Mucosa of descending colon (tissue), 3 donors: ENCODE measurements at regions not wholly inside any gene's neighbourhood (a gene's known extent, or its start where the extent isn't known, plus 50 kb on each side); places are given as distances from the start of the nearest gene placed in this dataset.

Source experiments
- ATAC-seq: fragments of 200-7000 bp; cut with Tn5 transposase; one replicate; pipeline ENCODE4 v1.9.1; 2020; ENCODE audit warnings: mild to moderate bottlenecking, moderate library complexity
- DNase-seq, 3 donors: peaks; one replicate each; pipeline ENCODE4 v3.0.0-alpha.2; 2020
- H3K36me3 ChIP-seq: fragments of 200-600 bp; one replicate; pipeline ENCODE4 v1.8.0; 2021; ENCODE audit warnings: low read depth, mild to moderate bottlenecking
- H3K4me1 ChIP-seq: fragments of 200-600 bp; one replicate; pipeline ENCODE4 v1.8.0; 2021; ENCODE audit warnings: low read depth, mild to moderate bottlenecking
- H3K4me3 ChIP-seq: fragments of 200-600 bp; one replicate; pipeline ENCODE4 v1.8.0; 2021; ENCODE audit warnings: mild to moderate bottlenecking
- H3K9me3 ChIP-seq: fragments of 200-600 bp; one replicate; pipeline ENCODE4 v1.8.0; 2021; ENCODE audit warnings: mild to moderate bottlenecking
- intact Hi-C, 2 donors: fragments of 100-400 bp; cut with DNase I in 1 of 2; cut with micrococcal nuclease in 1 of 2; formaldehyde crosslinking; loops; one replicate each; pipeline versions ENCODE4 v1.11.0 to v1.11.1; 2022; cut with DNase I, micrococcal nuclease
- TF ChIP-seq, protein P1 (sequence below): fragments of 200-600 bp; IDR thresholded peaks from one replicate; pipeline ENCODE4 v1.8.0; 2022; ENCODE audit warnings: antibody characterized with exemption, mild to moderate bottlenecking
- donor health status: DM: no; HTN: no; CAD: no; lungs with moderate emphysema.
- donor health status: DM: no; HTN: no; CAD: no.
- donor health status: DM: no; HTN: yes; CAD: no.

DNA sequence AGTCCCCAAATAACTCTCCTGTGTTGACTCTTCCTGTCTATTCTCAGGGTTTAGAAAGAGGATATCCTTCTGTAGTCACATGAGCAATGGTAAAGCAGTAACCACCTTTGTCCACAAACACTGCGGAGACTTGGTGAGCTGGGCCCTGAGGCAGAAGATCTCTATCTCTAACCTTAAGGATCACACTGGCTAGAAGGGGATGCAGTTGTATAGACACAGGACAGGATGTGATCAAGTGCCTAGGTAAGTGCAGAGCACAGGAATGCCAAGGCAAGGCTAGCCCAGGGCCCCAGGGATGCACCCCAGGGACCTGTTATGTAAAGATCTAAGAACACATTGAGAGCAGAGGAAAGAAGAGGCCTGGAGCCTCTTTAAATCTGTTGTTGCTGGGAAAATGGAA lies 610.5 kb downstream of the IRX1 start:
- TF ChIP-seq, protein P1, sequence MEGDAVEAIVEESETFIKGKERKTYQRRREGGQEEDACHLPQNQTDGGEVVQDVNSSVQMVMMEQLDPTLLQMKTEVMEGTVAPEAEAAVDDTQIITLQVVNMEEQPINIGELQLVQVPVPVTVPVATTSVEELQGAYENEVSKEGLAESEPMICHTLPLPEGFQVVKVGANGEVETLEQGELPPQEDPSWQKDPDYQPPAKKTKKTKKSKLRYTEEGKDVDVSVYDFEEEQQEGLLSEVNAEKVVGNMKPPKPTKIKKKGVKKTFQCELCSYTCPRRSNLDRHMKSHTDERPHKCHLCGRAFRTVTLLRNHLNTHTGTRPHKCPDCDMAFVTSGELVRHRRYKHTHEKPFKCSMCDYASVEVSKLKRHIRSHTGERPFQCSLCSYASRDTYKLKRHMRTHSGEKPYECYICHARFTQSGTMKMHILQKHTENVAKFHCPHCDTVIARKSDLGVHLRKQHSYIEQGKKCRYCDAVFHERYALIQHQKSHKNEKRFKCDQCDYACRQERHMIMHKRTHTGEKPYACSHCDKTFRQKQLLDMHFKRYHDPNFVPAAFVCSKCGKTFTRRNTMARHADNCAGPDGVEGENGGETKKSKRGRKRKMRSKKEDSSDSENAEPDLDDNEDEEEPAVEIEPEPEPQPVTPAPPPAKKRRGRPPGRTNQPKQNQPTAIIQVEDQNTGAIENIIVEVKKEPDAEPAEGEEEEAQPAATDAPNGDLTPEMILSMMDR: no peak
- Histone ChIP-seq H3K9me3 (no peaks in the 10 kb centered on the region), H3K36me3 (no peaks in the 10 kb centered on the region), H3K4me1 (no peaks in the 10 kb centered on the region), H3K4me3 (no peak overlapping the region)
- ATAC-seq (no peak), DNase-seq (no peak)
- intact Hi-C loops: no loop called here

DNA sequence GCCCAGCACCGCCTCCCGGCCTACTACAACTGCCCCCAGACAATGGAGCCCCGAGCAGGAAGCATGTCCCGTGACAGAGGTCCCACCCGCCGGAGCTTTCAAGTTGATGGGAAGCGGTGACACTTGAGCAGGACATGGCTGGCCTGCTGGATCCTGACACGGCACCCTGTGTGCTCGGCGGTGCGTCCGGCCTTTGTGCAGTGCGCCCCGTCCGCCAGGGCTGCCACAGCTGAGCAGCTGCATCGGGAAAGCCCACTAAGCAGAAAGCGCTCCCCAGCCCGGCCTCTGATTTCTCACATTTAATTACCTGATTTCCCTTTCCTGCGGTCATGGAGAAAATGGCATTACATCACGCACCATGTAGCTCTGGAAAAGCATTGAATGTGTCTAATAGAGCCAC lies 611.9 kb downstream of the IRX1 start:
- no peak for ATAC-seq
- Histone ChIP-seq H3K9me3 (no peaks in the 10 kb centered on the region), H3K36me3 (no peaks in the 10 kb centered on the region), H3K4me1 (no peaks in the 10 kb centered on the region), H3K4me3 (no peak overlapping the region)
- no peak for DNase-seq
- TF ChIP-seq, protein P1: no peak
- intact Hi-C loops: no loop called here

DNA sequence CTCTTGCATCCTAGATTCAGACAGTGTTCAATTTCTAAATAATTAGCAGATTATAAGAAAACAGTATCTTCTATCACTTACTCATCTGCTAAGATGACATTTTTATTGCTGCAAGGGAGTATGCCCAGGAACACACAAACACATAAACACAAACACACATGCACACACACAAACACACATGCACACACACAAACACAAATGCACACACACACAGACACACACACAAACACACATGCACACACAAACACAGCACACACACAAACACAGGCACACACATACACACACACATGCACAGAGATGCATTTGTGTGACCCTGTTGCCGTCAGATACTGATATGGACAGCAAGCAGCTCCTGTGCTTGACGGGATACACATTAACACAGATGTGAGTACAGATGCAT lies 612.9 kb downstream of the IRX1 start:
- H3K36me3 ChIP-seq: no peaks in the 10 kb centered on the region
- no peaks in the 10 kb centered on the region for H3K9me3 ChIP-seq
- no peaks in the 10 kb centered on the region for H3K4me1 ChIP-seq
- TF ChIP-seq, protein P1: no peak
- no peak for DNase-seq
- intact Hi-C loops: no loop called here
- no peak overlapping the region for H3K4me3 ChIP-seq
- no peak for ATAC-seq

DNA sequence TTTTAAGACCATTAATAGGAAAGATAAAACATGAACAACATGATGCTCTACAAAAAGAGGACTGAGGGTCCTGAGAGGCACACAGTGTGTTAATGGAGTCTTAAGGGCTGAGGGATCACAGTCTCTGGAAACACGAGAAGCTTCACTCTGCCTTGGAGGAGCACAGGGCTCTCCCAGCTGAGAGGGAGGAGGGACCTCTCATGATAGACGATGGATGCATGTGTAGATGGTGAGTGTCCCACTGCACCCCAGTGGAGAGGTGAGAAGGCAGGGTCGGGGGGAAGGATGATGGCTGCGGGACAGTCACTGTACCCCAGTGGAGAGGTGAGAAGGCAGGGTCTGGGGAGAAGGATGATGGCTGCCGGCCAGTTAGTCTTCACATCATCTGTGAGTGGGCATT lies 613.4 kb downstream of the IRX1 start:
- H3K36me3 ChIP-seq: no peaks in the 10 kb centered on the region
- H3K9me3 ChIP-seq: no peaks in the 10 kb centered on the region
- intact Hi-C loops: no loop called here
- H3K4me1 ChIP-seq: no peaks in the 10 kb centered on the region
- ATAC-seq (no peak), DNase-seq (no peak)
- H3K4me3 ChIP-seq: no peak overlapping the region
- TF ChIP-seq, protein P1: no peak

DNA sequence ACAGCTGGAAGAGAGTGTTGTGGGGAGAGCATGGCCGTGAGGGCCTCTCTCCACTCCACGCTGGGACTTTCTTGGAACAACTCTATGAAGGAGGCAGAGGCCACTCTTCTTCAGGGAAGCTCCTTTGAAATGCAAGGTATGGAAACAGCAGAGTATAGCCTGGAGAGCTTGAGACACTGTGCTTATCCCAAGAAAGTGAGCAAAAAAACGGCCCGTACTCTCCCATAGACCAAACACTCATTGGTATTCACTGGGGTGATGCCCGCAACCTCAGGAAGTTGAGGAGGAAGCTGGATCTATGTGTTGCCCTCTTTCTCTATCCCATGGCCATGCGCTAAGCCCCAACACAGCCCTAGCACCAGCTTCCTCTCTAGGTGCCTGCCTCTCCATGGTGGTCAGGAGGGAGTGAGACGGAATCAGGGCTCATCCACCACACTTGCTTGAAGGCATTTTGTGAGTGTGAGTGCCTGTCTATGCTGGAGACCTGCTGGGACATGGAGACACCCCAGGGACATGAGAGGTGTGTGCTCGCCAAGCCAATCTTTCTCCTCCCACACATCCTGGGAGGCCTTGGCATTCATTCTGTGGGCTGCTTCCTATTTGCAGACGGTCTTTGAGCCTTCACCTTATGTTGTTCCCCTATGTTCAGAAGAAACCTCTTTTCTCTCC lies 616.6 kb downstream of the IRX1 start:
- Histone ChIP-seq H3K4me3 (no peak overlapping the region), H3K4me1 (no peaks in the 10 kb centered on the region), H3K36me3 (no peaks in the 10 kb centered on the region), H3K9me3 (no peaks in the 10 kb centered on the region)
- no peak for ATAC-seq
- DNase-seq: no peak
- intact Hi-C loops: no loop called here
- TF ChIP-seq, protein P1: no peak
